Chondrocyte (in vitro differentiated cells): ENCODE measurements at regions not wholly inside any gene's neighbourhood (a gene's known extent, or its start where the extent isn't known, plus 50 kb on each side); places are given as distances from the start of the nearest gene placed in this dataset.
A peak's percentile ranks its signal among the peaks of the same experiment; 100 is the strongest.
"Not testable (repeated sequence)": the region's sequence is repeated elsewhere in the genome, so short reads cannot be mapped to it uniquely, and the experiment has no call there.

Experiments used
- DNase-seq: peaks from one replicate; pipeline ENCODE4 v3.0.0; 2021; ENCODE audit warnings: mixed read lengths, low spot score
- H3K27ac Mint-ChIP-seq: one replicate; pipeline ENCODE4 v1.8.0; 2021; ENCODE audit warnings: mild to moderate bottlenecking, moderate library complexity, mixed read lengths; ENCODE audit not compliant: unreplicated experiment
- H3K27me3 Mint-ChIP-seq: 2 replicates; pipeline ENCODE4 v1.8.0; 2021; ENCODE audit warnings: low read depth, mixed read lengths
- H3K36me3 Mint-ChIP-seq: 2 replicates; pipeline ENCODE4 v1.8.0; 2021; ENCODE audit warnings: low read depth, mixed read lengths
- H3K4me1 Mint-ChIP-seq: 2 replicates; pipeline ENCODE4 v1.8.0; 2021; ENCODE audit warnings: low read depth, mild to moderate bottlenecking, mixed read lengths
- H3K4me3 Mint-ChIP-seq: one replicate; pipeline ENCODE4 v1.8.0; 2021; ENCODE audit warnings: mild to moderate bottlenecking, moderate library complexity, mixed read lengths; ENCODE audit not compliant: unreplicated experiment
- H3K9me3 Mint-ChIP-seq: 2 replicates; pipeline ENCODE4 v1.8.0; 2021; ENCODE audit warnings: low read depth, mixed read lengths
- CTCF ChIP-seq: fragments of 200-600 bp; sonication (generic); IDR thresholded peaks from 2 replicates; pipeline ENCODE4 v1.5.0; 2021; ENCODE audit warnings: antibody characterized with exemption, mild to moderate bottlenecking, moderate library complexity

GRCh38 chr2:194854941-194855340, 802.1 kb upstream of the SLC39A10 start:
- Mint-ChIP-seq H3K36me3 (no peaks in the 10 kb centered on the region), H3K4me1 (no peaks in the 10 kb centered on the region), H3K4me3 (no peak overlapping the region), H3K27me3 (peaks cover 8% of the 10 kb centered on the region), H3K9me3 (peaks cover 6% of the 10 kb centered on the region), H3K27ac (no peak overlapping the region)
- DNase-seq = no peak
- no peak for TF ChIP-seq CTCF

GRCh38 chr2:194842871-194843270, 814.2 kb upstream of the SLC39A10 start:
- H3K36me3 Mint-ChIP-seq = no peaks in the 10 kb centered on the region
- no peaks in the 10 kb centered on the region for H3K9me3 Mint-ChIP-seq
- DNase-seq = peak; percentile 54
- H3K4me3 Mint-ChIP-seq = no peak overlapping the region
- TF ChIP-seq CTCF = no peak
- H3K27ac Mint-ChIP-seq = no peak overlapping the region
- H3K4me1 Mint-ChIP-seq = no peaks in the 10 kb centered on the region
- peaks cover 5% of the 10 kb centered on the region for H3K27me3 Mint-ChIP-seq

GRCh38 chr2:194834371-194834770, 822.7 kb upstream of the SLC39A10 start:
- not testable (repeated sequence) for H3K27ac Mint-ChIP-seq, DNase-seq

GRCh38 chr2:194826241-194826640, 830.8 kb upstream of the SLC39A10 start:
- H3K4me3 Mint-ChIP-seq = no peak overlapping the region
- no peaks in the 10 kb centered on the region for H3K9me3 Mint-ChIP-seq
- no peak overlapping the region for H3K27ac Mint-ChIP-seq
- no peak for DNase-seq
- no peaks in the 10 kb centered on the region for H3K4me1 Mint-ChIP-seq
- no peak for TF ChIP-seq CTCF
- H3K36me3 Mint-ChIP-seq = no peaks in the 10 kb centered on the region
- H3K27me3 Mint-ChIP-seq = peaks cover 1% of the 10 kb centered on the region

More at GRCh38 chr2:194834371-194834770, 822.7 kb upstream of the SLC39A10 start:
- H3K36me3 Mint-ChIP-seq, H3K4me1 Mint-ChIP-seq, H3K27me3 Mint-ChIP-seq, H3K9me3 Mint-ChIP-seq, H3K4me3 Mint-ChIP-seq: not testable (repeated sequence)

- Mint-ChIP-seq H3K27ac (no peak overlapping the region), H3K4me3 (no peak overlapping the region), H3K4me1 (no peaks in the 10 kb centered on the region), H3K9me3 (no peaks in the 10 kb centered on the region), H3K36me3 (no peaks in the 10 kb centered on the region), H3K27me3 (no peaks in the 10 kb centered on the region)
- no peak for DNase-seq
- TF ChIP-seq CTCF = no peak
These were observed 832.6 kb upstream of the SLC39A10 start for GRCh38 chr2:194824450-194824849.

GRCh38 chr2:194822657-194823056, 834.4 kb upstream of the SLC39A10 start:
- H3K27me3 Mint-ChIP-seq = peaks cover 3% of the 10 kb centered on the region
- H3K27ac Mint-ChIP-seq = no peak overlapping the region
- no peak for TF ChIP-seq CTCF
- H3K4me3 Mint-ChIP-seq = no peak overlapping the region
- DNase-seq = no peak
- no peaks in the 10 kb centered on the region for H3K36me3 Mint-ChIP-seq
- no peaks in the 10 kb centered on the region for H3K9me3 Mint-ChIP-seq
- H3K4me1 Mint-ChIP-seq = no peaks in the 10 kb centered on the region
